Esophagus squamous epithelium (tissue), 4 donors: ENCODE measurements at regions not wholly inside any gene's neighbourhood (a gene's known extent, or its start where the extent isn't known, plus 50 kb on each side); places are given as distances from the start of the nearest gene placed in this dataset.

ENCODE experiments used
- POLR2A ChIP-seq, 4 donors: fragments of 450-650 bp; IDR thresholded peaks; one replicate each; pipeline ENCODE4 v1.6.1; 2017; ENCODE audit warnings: antibody characterized with exemption in 4 of 4, mild to moderate bottlenecking in 4 of 4, moderate library complexity in 3 of 4
- TF ChIP-seq, protein P1 (sequence below), 6 experiments: fragments of 450-650 bp in 4 of 6; fragments of 200-600 bp in 2 of 6; sonication (generic) in 2 of 6; IDR thresholded peaks; one replicate each; pipeline ENCODE4 v1.5.1; 2016 to 2019; ENCODE audit warnings: antibody characterized with exemption in 6 of 6, mild to moderate bottlenecking in 4 of 6, moderate library complexity in 4 of 6

- TF ChIP-seq, protein P1, sequence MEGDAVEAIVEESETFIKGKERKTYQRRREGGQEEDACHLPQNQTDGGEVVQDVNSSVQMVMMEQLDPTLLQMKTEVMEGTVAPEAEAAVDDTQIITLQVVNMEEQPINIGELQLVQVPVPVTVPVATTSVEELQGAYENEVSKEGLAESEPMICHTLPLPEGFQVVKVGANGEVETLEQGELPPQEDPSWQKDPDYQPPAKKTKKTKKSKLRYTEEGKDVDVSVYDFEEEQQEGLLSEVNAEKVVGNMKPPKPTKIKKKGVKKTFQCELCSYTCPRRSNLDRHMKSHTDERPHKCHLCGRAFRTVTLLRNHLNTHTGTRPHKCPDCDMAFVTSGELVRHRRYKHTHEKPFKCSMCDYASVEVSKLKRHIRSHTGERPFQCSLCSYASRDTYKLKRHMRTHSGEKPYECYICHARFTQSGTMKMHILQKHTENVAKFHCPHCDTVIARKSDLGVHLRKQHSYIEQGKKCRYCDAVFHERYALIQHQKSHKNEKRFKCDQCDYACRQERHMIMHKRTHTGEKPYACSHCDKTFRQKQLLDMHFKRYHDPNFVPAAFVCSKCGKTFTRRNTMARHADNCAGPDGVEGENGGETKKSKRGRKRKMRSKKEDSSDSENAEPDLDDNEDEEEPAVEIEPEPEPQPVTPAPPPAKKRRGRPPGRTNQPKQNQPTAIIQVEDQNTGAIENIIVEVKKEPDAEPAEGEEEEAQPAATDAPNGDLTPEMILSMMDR (IDR thresholded peaks at IDR 0.05) = no peak
- TF ChIP-seq POLR2A (IDR thresholded peaks at IDR 0.05) = no peak
Measured at GRCh38 chr1:219266524-219266923, 92.8 kb downstream of the LYPLAL1 start.
